HepG2 (cell line): ENCODE measurements at regions not wholly inside any gene's neighbourhood (a gene's known extent, or its start where the extent isn't known, plus 50 kb on each side); places are given as distances from the start of the nearest gene placed in this dataset.

Experiments used
- BRCA1 ChIP-seq: sonication (generic); formaldehyde crosslinking; IDR thresholded peaks from 2 replicates; pipeline ENCODE4 v1.4.0; 2020; ENCODE audit warnings: missing genetic modification reagents
- EZH2 ChIP-seq: conservative IDR thresholded peaks from 2 replicates; pipeline ENCODE4 v1.6.1; 2012; ENCODE audit warnings: mild to moderate bottlenecking, low read depth, low read length, moderate library complexity
- JUND ChIP-seq: sonication (generic); formaldehyde crosslinking; IDR thresholded peaks from 2 replicates; pipeline ENCODE4 v1.8.0; 2022; ENCODE audit warnings: mild to moderate bottlenecking, missing genetic modification reagents
- MIER3 ChIP-seq: IDR thresholded peaks from 2 replicates; pipeline ENCODE4 v1.6.1; 2016; ENCODE audit warnings: missing compliant biosample characterization, borderline replicate concordance
- NFE2L2 ChIP-seq: fragments of 150-350 bp; IDR thresholded peaks from 2 replicates; pipeline ENCODE4 v1.6.1; 2014; ENCODE audit warnings: low read length
- PCBP2 ChIP-seq: fragments of 200-400 bp; formaldehyde crosslinking; optimal IDR thresholded peaks from 2 replicates; pipeline ENCODE3; 2018; ENCODE audit warnings: low read length, low read depth; ENCODE audit not compliant: poor library complexity, severe bottlenecking
- ZNF274 ChIP-seq: sonication (generic); formaldehyde crosslinking; IDR thresholded peaks from 2 replicates; pipeline ENCODE4 v1.5.1; 2020; ENCODE audit warnings: mild to moderate bottlenecking, missing genetic modification reagents
- ZNF431 ChIP-seq: sonication (generic); formaldehyde crosslinking; IDR thresholded peaks from 2 replicates; pipeline ENCODE4 v1.9.0; 2022; ENCODE audit warnings: missing genetic modification reagents, low read depth, mild to moderate bottlenecking, borderline replicate concordance
- TF ChIP-seq, protein P1 (sequence below): sonication (generic); formaldehyde crosslinking; conservative IDR thresholded peaks from 2 replicates; pipeline ENCODE4 v1.4.0; 2020; ENCODE audit warnings: mild to moderate bottlenecking, missing genetic modification reagents, moderate library complexity
- TF ChIP-seq, protein P2 (sequence below): sonication (generic); formaldehyde crosslinking; IDR thresholded peaks from 2 replicates; pipeline ENCODE4 v1.5.0; 2020; ENCODE audit warnings: mild to moderate bottlenecking, missing genetic modification reagents, moderate library complexity

DNA sequence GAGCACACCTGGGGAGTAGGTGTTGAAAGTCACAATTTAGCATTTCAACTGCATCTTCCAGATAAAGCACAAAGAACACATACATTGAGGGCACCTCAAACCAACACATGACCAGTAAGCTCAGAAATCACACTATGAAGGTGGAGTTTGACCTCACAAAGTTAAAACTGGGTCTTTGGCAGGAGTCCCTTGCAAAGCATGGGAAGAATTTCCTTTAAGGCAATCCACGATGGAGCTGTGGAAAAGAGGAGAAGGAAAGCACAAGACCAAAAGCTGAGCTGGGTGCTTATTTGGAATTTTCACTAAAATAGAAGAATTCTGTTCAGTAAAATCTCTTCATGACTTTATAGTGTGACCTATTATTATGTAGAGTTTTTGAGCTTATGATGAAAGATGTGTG, 212.9 kb upstream of the APCDD1 start:
- TF ChIP-seq MIER3 (no peak), ZNF274 (CRISPR knock-in tag) (no peak), EZH2 (no peak), ZNF431 (CRISPR knock-in tag) (no peak), JUND (CRISPR knock-in tag) (no peak), NFE2L2 (no peak), BRCA1 (CRISPR knock-in tag) (no peak), PCBP2 (no peak)
- TF ChIP-seq, protein P1, sequence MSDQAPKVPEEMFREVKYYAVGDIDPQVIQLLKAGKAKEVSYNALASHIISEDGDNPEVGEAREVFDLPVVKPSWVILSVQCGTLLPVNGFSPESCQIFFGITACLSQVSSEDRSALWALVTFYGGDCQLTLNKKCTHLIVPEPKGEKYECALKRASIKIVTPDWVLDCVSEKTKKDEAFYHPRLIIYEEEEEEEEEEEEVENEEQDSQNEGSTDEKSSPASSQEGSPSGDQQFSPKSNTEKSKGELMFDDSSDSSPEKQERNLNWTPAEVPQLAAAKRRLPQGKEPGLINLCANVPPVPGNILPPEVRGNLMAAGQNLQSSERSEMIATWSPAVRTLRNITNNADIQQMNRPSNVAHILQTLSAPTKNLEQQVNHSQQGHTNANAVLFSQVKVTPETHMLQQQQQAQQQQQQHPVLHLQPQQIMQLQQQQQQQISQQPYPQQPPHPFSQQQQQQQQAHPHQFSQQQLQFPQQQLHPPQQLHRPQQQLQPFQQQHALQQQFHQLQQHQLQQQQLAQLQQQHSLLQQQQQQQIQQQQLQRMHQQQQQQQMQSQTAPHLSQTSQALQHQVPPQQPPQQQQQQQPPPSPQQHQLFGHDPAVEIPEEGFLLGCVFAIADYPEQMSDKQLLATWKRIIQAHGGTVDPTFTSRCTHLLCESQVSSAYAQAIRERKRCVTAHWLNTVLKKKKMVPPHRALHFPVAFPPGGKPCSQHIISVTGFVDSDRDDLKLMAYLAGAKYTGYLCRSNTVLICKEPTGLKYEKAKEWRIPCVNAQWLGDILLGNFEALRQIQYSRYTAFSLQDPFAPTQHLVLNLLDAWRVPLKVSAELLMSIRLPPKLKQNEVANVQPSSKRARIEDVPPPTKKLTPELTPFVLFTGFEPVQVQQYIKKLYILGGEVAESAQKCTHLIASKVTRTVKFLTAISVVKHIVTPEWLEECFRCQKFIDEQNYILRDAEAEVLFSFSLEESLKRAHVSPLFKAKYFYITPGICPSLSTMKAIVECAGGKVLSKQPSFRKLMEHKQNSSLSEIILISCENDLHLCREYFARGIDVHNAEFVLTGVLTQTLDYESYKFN (CRISPR knock-in tag): no peak
- TF ChIP-seq, protein P2, sequence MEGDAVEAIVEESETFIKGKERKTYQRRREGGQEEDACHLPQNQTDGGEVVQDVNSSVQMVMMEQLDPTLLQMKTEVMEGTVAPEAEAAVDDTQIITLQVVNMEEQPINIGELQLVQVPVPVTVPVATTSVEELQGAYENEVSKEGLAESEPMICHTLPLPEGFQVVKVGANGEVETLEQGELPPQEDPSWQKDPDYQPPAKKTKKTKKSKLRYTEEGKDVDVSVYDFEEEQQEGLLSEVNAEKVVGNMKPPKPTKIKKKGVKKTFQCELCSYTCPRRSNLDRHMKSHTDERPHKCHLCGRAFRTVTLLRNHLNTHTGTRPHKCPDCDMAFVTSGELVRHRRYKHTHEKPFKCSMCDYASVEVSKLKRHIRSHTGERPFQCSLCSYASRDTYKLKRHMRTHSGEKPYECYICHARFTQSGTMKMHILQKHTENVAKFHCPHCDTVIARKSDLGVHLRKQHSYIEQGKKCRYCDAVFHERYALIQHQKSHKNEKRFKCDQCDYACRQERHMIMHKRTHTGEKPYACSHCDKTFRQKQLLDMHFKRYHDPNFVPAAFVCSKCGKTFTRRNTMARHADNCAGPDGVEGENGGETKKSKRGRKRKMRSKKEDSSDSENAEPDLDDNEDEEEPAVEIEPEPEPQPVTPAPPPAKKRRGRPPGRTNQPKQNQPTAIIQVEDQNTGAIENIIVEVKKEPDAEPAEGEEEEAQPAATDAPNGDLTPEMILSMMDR (CRISPR knock-in tag): no peak
